ENCODE measurements at regions not wholly inside any gene's neighbourhood (a gene's known extent, or its start where the extent isn't known, plus 50 kb on each side); places are given as distances from the start of the nearest gene placed in this dataset.

DNA sequence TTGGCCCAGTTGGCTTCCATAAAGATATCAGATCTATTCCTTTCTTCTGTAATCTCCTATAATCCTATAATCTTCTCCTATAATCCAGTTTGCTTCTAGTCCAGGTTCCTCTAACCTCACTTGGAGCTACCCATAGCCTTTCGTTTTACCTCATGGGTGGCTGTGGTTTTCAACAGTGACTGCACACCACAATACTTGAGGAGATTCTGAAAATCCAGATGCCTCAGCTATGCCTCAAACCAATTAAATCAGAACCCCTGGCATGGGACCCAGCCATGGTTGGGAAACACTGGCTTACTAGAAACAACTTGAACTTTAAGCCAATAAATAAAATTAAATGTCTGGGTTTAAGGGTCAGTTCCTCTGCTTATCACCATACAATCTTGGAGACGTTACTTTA, 86.1 kb upstream of the NTRK3 start:
- no peak overlapping the region for H3K23ac ChIP-seq (ENCODE audit: low read length)
- H3K9me3 ChIP-seq (ENCODE audit: insufficient read depth, low read depth, low read length), result peaks cover 2% of the 10 kb centered on the region
- H3K4me3 ChIP-seq (ENCODE audit: low read depth, low read length), result no peak overlapping the region
- no peak overlapping the region for H3K4me2 ChIP-seq (ENCODE audit: low read length)
- H2BK5ac ChIP-seq (ENCODE audit: low read depth, low read length, poor library complexity), result no peak overlapping the region
- no peak overlapping the region for H2AK5ac ChIP-seq (ENCODE audit: low read length)
- no peak overlapping the region for H3K4ac ChIP-seq (ENCODE audit: low read depth, low read length)
- no CpG with 5 or more reads among the region's 2 CpGs for WGBS (ENCODE audit: extremely low coverage, insufficient coverage, insufficient read length)
- H3K4me1 ChIP-seq (ENCODE audit: control insufficient read depth in 1 of 2, insufficient read depth in 2 of 2, low read length in 2 of 2), result peaks cover 0 to 5% of the 10 kb centered on the region in 2 experiments
- no peak overlapping the region for H3K9ac ChIP-seq (ENCODE audit: low read length)
- H2BK120ac ChIP-seq (ENCODE audit: insufficient read depth, low read length, poor library complexity), result no peak overlapping the region
- H4K12ac ChIP-seq (ENCODE audit: low read depth, low read length), result no peak overlapping the region
- no peak overlapping the region for H2BK12ac ChIP-seq (ENCODE audit: low read length)
- H3K79me2 ChIP-seq (ENCODE audit: control insufficient read depth, insufficient read depth, low read length, poor library complexity), result no peaks in the 10 kb centered on the region
- H3K27ac ChIP-seq (ENCODE audit: low read depth, low read length), result no peak overlapping the region
- no peaks in the 10 kb centered on the region for H3K36me3 ChIP-seq (ENCODE audit: control insufficient read depth in 1 of 2, insufficient read depth in 2 of 2, low read length in 2 of 2)
- H4K8ac ChIP-seq (ENCODE audit: low read depth, low read length), result no peak overlapping the region
- no peak overlapping the region for H3K18ac ChIP-seq (ENCODE audit: low read length)
- H3K79me1 ChIP-seq (ENCODE audit: low read length), result no peaks in the 10 kb centered on the region
- H3K14ac ChIP-seq (ENCODE audit: low read length), result no peak overlapping the region
- no peak for DNase-seq
- no peak overlapping the region for H4K91ac ChIP-seq (ENCODE audit: low read depth, low read length)
- no peak overlapping the region for H2AFZ ChIP-seq (ENCODE audit: insufficient read depth, low read length, poor library complexity)
- no peaks in the 10 kb centered on the region for H3K27me3 ChIP-seq (ENCODE audit: insufficient read depth, low read length)

DNA sequence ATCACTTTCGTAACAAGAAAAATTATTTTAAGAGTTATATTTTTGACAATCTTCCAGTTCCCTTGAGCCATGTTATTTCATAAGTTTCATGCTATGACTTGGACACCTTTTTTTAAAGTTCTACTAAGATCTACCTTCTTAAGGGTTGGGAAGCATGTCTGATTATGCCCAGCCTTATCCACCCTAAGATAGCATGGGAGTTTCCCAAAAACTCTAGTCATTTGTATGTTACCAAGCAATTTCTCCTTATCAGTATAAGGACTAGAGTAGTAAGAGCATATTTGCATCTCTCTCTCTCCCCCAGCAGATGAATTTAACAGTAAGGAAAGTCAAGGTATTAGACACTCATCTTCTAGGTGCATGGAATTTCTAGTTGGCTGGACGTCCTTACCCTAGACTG, 85.1 kb upstream of the NTRK3 start:
- H3K9ac ChIP-seq (ENCODE audit: low read length), result no peak overlapping the region
- no peak overlapping the region for H4K12ac ChIP-seq (ENCODE audit: low read depth, low read length)
- no peak overlapping the region for H3K14ac ChIP-seq (ENCODE audit: low read length)
- H3K4me1 ChIP-seq (ENCODE audit: control insufficient read depth in 1 of 2, insufficient read depth in 2 of 2, low read length in 2 of 2), result peaks cover 0 to 5% of the 10 kb centered on the region in 2 experiments
- no peak overlapping the region for H4K8ac ChIP-seq (ENCODE audit: low read depth, low read length)
- DNase-seq, result no peak
- H3K4ac ChIP-seq (ENCODE audit: low read depth, low read length), result no peak overlapping the region
- no peak overlapping the region for H3K4me3 ChIP-seq (ENCODE audit: low read depth, low read length)
- no CpG with 5 or more reads among the region's 2 CpGs for WGBS (ENCODE audit: extremely low coverage, insufficient coverage, insufficient read length)
- no peak overlapping the region for H4K91ac ChIP-seq (ENCODE audit: low read depth, low read length)
- H3K27ac ChIP-seq (ENCODE audit: low read depth, low read length), result no peak overlapping the region
- H3K23ac ChIP-seq (ENCODE audit: low read length), result no peak overlapping the region
- H2BK5ac ChIP-seq (ENCODE audit: low read depth, low read length, poor library complexity), result no peak overlapping the region
- H3K9me3 ChIP-seq (ENCODE audit: insufficient read depth, low read depth, low read length), result peaks cover 2% of the 10 kb centered on the region
- H2AFZ ChIP-seq (ENCODE audit: insufficient read depth, low read length, poor library complexity), result no peak overlapping the region
- H2BK120ac ChIP-seq (ENCODE audit: insufficient read depth, low read length, poor library complexity), result no peak overlapping the region
- no peaks in the 10 kb centered on the region for H3K79me2 ChIP-seq (ENCODE audit: control insufficient read depth, insufficient read depth, low read length, poor library complexity)
- H3K4me2 ChIP-seq (ENCODE audit: low read length), result no peak overlapping the region
- no peak overlapping the region for H2BK12ac ChIP-seq (ENCODE audit: low read length)
- H3K27me3 ChIP-seq (ENCODE audit: insufficient read depth, low read length), result no peaks in the 10 kb centered on the region
- H2AK5ac ChIP-seq (ENCODE audit: low read length), result no peak overlapping the region
- H3K79me1 ChIP-seq (ENCODE audit: low read length), result no peaks in the 10 kb centered on the region
- H3K18ac ChIP-seq (ENCODE audit: low read length), result no peak overlapping the region
- H3K36me3 ChIP-seq (ENCODE audit: control insufficient read depth in 1 of 2, insufficient read depth in 2 of 2, low read length in 2 of 2), result no peaks in the 10 kb centered on the region

DNA sequence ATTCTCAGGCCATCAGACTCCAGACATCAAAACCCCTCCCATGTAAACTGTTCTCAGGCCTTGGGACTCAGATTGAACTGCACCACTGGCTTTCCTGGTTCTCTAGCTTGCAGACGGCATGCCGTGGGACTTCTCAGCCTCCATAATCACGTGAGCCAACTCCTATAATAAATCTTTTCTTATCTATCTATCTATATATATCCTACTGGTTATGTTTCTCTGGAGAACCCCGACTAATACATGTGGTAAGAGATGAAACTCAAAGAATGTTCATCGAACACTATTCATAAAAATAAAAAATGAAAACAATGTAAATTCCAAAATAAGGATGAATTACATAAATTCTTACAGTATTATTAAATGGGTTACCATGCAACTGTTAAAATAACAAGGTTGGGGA, 84.5 kb upstream of the NTRK3 start:
- Histone ChIP-seq H3K4me2 (ENCODE audit: low read length) (no peak overlapping the region), H2AFZ (ENCODE audit: insufficient read depth, low read length, poor library complexity) (no peak overlapping the region), H3K4ac (ENCODE audit: low read depth, low read length) (no peak overlapping the region), H3K4me1 (ENCODE audit: control insufficient read depth in 1 of 2, insufficient read depth in 2 of 2, low read length in 2 of 2) (peaks cover 0 to 3% of the 10 kb centered on the region in 2 experiments), H2AK5ac (ENCODE audit: low read length) (no peak overlapping the region), H4K8ac (ENCODE audit: low read depth, low read length) (no peak overlapping the region), H3K79me2 (ENCODE audit: control insufficient read depth, insufficient read depth, low read length, poor library complexity) (no peaks in the 10 kb centered on the region), H3K27me3 (ENCODE audit: insufficient read depth, low read length) (no peaks in the 10 kb centered on the region), H2BK12ac (ENCODE audit: low read length) (no peak overlapping the region), H3K9ac (ENCODE audit: low read length) (no peak overlapping the region), H2BK5ac (ENCODE audit: low read depth, low read length, poor library complexity) (no peak overlapping the region), H3K18ac (ENCODE audit: low read length) (no peak overlapping the region), H4K12ac (ENCODE audit: low read depth, low read length) (no peak overlapping the region), H4K91ac (ENCODE audit: low read depth, low read length) (no peak overlapping the region), H3K4me3 (ENCODE audit: low read depth, low read length) (no peak overlapping the region), H3K14ac (ENCODE audit: low read length) (no peak overlapping the region), H2BK120ac (ENCODE audit: insufficient read depth, low read length, poor library complexity) (no peak overlapping the region), H3K79me1 (ENCODE audit: low read length) (no peaks in the 10 kb centered on the region), H3K27ac (ENCODE audit: low read depth, low read length) (no peak overlapping the region), H3K23ac (ENCODE audit: low read length) (no peak overlapping the region), H3K36me3 (ENCODE audit: control insufficient read depth in 1 of 2, insufficient read depth in 2 of 2, low read length in 2 of 2) (no peaks in the 10 kb centered on the region), H3K9me3 (ENCODE audit: insufficient read depth, low read depth, low read length) (peaks cover 2% of the 10 kb centered on the region)
- WGBS (ENCODE audit: extremely low coverage, insufficient coverage, insufficient read length), result no CpG with 5 or more reads among the region's 5 CpGs
- no peak for DNase-seq

- H3K14ac ChIP-seq (ENCODE audit: low read length), result no peak overlapping the region
- no peak overlapping the region for H2BK5ac ChIP-seq (ENCODE audit: low read depth, low read length, poor library complexity)
- no peak overlapping the region for H3K9ac ChIP-seq (ENCODE audit: low read length)
- no peak overlapping the region for H3K4me2 ChIP-seq (ENCODE audit: low read length)
- H3K4me1 ChIP-seq (ENCODE audit: control insufficient read depth in 1 of 2, insufficient read depth in 2 of 2, low read length in 2 of 2), result no peaks in the 10 kb centered on the region
- no peak overlapping the region for H2AK5ac ChIP-seq (ENCODE audit: low read length)
- H3K36me3 ChIP-seq (ENCODE audit: control insufficient read depth in 1 of 2, insufficient read depth in 2 of 2, low read length in 2 of 2), result no peaks in the 10 kb centered on the region
- no peak overlapping the region for H2BK12ac ChIP-seq (ENCODE audit: low read length)
- no peaks in the 10 kb centered on the region for H3K27me3 ChIP-seq (ENCODE audit: insufficient read depth, low read length)
- H4K8ac ChIP-seq (ENCODE audit: low read depth, low read length), result no peak overlapping the region
- H2AFZ ChIP-seq (ENCODE audit: insufficient read depth, low read length, poor library complexity), result no peak overlapping the region
- DNase-seq, result peak; percentile 3 to 53
- H3K18ac ChIP-seq (ENCODE audit: low read length), result no peak overlapping the region
- no CpG with 5 or more reads among the region's 1 CpG for WGBS (ENCODE audit: extremely low coverage, insufficient coverage, insufficient read length)
- no peak overlapping the region for H3K23ac ChIP-seq (ENCODE audit: low read length)
- H3K79me2 ChIP-seq (ENCODE audit: control insufficient read depth, insufficient read depth, low read length, poor library complexity), result no peaks in the 10 kb centered on the region
- no peaks in the 10 kb centered on the region for H3K79me1 ChIP-seq (ENCODE audit: low read length)
- H4K91ac ChIP-seq (ENCODE audit: low read depth, low read length), result no peak overlapping the region
- H3K4ac ChIP-seq (ENCODE audit: low read depth, low read length), result no peak overlapping the region
- no peak overlapping the region for H3K4me3 ChIP-seq (ENCODE audit: low read depth, low read length)
- no peak overlapping the region for H2BK120ac ChIP-seq (ENCODE audit: insufficient read depth, low read length, poor library complexity)
- H3K9me3 ChIP-seq (ENCODE audit: insufficient read depth, low read depth, low read length), result peaks cover 2% of the 10 kb centered on the region
- no peak overlapping the region for H4K12ac ChIP-seq (ENCODE audit: low read depth, low read length)
- no peak overlapping the region for H3K27ac ChIP-seq (ENCODE audit: low read depth, low read length)
Measured at GRCh38 chr15:88337993-88338392, 81.5 kb upstream of the NTRK3 start.

Measured in trophoblast cell (in vitro differentiated cells and primary cell).